Fibroblast of skin of left quadriceps (primary cell): ENCODE measurements at regions not wholly inside any gene's neighbourhood (a gene's known extent, or its start where the extent isn't known, plus 50 kb on each side); places are given as distances from the start of the nearest gene placed in this dataset.
"Not testable (repeated sequence)": the region's sequence is repeated elsewhere in the genome, so short reads cannot be mapped to it uniquely, and the experiment has no call there.

ENCODE experiments used
- DNase-seq, 2 experiments: peaks; one replicate each; pipeline ENCODE4 v3.0.0-alpha.2; 2013; ENCODE audit warnings: low read depth in 2 of 2

DNA sequence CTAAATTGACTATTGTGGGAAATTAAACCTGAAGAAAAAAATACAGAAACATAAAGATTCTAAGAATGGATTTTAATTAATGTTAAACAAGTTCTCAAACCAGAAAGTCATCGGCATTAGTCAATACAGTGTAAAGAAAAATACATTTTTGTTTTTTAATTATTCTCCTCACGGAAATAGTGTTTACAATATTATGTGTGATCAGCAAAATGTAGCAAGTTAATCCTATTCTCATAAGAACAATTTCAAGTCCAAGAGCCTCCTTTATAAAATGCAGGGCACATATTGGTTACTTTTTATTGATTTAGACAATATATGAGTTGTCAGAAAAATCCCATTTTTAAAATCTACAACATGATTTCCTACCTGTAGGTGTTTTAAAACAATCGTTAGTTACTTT, 158.0 kb upstream of the MGAT4C start:
- DNase-seq: no peak

DNA sequence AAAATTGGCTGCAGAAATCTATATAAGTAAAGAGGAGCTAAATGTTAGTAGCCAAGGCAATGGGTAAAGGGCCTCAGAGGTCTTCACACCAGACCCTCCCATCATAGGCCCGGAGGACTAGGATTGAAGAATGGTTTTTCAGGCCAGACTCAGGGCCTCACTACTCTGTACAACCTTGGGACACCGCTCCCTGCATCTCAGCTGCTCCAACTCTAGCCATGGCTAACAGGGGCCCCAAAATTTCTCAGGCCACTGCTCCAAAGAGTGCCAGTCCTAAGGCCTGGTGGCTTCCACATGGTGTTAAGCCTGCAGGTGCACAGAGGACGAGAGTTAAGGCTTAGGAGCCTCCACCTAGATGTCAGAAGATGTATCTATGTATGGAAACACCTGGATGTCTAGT, 155.5 kb upstream of the MGAT4C start:
- DNase-seq: no peak

DNA sequence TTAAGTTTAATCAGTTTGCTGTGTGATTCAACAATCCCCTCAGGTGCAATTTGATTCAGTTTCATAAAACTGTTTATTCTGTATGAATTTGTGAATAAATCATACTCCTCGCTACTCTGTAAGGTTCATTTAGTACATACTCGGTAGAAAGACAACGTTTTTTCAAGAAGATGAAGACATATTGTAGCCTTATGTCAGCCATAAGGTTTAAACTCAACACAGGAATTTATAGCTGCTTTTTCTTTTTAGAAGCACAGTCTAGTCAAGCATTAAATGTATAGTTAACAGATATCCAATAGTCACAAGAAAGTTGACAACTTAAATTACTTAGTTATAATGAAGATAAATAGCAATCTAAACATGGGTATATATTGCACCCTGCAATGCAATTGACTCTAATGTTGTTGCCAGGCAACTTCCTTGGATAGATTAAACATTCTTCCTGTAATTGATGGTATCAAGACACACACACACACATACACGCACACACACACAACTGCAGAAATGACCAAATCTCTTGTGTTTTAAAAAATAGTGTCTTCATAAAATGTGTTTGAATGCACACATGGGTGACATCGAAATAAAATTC, 151.5 kb upstream of the MGAT4C start:
- DNase-seq: no peak

DNA sequence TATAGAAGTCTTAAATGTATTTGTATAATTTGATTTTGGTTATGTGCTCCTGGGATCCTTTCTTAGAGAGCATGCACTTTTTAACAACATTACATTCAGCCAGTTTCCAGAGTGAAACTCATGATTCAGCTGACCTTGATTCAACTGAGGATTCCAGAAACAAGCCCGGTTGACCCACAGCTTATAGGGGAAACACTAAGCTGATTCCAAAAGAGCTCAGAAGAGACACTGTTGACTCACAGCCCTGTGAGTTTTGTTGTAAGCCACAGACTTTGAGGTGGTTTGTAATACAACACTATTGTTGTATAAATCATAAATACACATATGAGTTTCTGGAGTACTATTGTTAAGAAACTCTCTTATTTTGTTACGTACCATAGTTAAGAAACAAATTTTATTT, 133.8 kb upstream of the MGAT4C start:
- DNase-seq: peak in 1 of 2 experiments; percentile 5

DNA sequence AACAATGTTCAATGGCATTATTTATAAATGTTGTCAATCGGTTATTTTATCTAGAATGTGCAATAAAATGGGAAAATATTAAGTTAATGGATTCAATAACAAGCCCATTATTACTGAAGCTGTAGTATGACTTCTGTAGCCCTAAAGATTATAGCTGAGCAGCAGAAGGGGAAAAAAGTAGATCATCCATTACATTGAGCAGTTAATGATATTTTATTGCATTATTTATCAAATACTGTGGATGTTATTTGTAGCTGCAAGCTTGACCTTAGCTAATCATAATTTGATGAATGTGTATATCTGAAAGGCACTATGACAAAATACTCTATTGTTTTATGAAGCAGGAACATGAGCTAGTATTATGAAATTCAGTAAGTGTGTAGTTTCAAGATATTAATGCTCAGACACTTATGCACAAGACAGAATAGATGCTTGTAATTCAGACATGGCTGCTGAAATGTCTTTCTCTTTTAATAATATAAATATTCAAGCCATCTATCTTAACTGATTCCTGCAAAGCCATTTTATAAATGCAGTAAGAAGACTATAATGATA, 131.5 kb upstream of the MGAT4C start:
- DNase-seq: no peak

DNA sequence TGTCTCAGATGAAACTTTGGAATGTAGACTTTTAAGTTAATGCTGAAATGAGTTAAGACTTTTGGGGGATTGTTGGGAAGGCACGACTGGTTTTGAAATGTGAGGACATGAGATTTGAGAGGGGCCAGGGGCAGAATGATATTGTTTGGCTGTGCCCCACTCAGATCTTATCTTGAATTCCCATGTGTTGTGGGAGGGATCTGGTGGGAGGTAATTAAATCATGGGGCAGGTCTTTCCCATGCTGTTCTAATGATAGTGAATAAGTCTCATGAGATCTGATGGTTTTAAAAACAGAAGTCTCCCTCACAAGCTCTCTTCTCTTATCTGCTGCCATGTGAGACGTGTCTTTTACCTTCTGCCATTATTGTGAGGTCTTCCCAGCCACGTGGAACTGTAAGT, 127.6 kb upstream of the MGAT4C start:
- DNase-seq: not testable (repeated sequence)

DNA sequence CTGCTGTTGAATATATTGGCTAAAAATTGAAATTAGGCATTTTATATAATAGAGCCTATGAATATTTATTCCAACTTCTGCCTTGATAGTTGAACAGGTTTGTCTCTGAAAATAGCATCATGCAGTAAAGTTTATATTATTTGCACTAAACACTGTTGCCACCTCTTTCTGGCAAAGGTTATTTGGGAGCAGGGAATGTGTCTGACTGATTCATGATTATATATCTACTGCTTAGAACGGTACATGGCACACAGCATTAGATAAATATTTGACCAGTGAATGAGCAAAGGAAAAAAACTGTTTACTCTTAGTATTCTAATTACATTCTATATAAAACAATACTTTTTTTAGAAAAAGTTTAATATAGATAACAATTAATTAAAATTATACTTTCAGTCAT, 123.1 kb upstream of the MGAT4C start:
- no peak for DNase-seq

DNA sequence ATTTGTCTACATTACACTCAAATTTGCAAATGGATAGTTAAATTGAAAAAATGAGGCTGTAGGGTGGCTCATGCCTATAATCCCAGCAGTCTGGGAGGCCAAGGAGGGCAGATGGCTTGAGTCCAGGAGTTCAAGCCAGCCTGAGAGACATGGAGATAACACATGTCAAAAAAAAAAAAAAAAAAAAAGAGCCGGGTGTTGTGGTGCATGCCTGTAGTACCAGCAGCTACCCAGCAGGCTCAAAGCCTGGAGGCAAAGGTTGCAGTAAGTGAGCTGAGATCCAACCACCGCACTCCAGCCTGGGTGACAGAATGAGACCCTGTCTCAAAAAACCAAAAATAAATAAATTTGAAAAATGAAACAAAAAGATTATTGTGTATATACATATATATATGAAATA, 119.9 kb upstream of the MGAT4C start:
- DNase-seq: no peak

DNA sequence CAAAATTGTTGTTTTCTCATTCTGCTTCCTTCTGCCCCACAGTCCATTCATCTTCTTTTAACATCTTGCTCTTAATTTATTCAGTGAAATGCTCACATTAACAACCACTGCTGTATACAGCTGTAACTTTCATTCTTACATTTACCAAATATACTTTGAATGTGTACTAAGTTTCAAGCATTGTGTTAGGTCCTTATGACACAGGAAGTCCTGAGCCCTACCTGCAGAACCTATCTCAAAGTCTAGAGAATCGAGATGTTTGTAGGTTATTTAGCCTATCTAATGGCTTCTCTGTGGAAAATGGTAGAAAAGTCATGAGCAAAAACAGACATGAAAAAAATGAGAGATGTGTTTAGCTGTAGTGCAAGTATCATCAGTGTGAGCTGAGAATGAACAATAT, 117.6 kb upstream of the MGAT4C start:
- no peak for DNase-seq

DNA sequence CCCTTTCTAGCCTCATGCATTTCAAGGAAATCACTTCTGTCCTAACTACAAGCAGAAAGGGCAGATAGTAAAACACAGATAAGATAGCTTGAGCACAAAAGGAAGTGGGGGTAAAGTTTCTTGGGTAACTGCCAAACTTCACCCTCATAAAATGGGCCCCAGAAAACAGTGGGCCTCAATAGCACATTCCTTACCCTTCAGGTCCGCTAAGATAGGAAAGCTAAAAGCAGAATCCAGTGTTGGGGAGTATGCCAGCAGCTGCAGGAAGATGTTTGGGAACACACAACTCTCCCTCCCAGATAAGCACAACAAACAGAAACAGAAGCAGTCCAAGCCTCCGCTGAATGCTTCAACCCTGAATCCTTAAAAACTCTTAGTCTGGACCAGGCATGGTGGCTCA, 110.9 kb upstream of the MGAT4C start:
- DNase-seq: no peak

DNA sequence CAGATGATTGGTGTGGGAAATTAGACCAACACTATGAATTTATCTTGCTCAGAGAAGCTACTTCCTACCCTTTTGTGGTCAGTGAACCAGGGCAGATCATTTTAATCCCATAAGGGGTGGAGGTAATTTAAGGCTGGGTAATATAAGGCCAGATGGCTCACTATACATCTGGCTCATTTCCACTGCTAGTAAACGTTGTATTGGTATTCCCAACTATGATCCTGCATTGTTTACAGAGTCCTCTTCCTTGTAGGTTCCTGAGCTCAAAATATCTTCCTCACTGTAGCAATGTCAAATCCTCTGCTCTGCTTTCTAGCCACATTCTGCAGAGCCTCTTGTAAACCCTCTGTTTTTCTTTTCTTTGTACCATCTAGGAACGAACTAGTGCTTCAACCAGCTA, 93.0 kb upstream of the MGAT4C start:
- no peak for DNase-seq

DNA sequence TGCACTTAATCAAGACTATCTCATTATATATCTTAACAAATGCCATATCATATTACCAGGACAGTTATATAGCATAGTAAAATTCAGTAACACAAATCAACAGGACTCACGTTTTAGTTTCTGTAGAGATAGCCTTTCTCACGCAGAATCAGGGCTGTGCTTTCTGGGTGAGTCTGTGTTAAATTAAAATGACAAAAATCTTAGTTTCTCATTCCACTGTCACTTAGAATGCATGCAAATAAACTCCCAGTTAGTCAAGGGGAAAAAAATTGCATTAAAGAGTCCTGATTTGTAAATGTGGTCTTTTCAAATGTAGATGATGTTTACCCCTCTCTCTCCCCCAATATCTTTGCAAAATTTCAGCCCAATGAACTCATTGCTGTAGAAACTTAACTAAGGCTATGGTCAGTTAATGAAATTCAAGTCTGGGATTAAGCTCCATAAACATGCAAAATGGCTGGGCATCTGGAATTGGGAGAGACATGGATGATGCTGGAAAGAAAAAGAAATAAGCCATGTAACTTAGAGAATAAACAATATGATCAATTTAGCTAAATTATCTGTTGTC, 77.8 kb upstream of the MGAT4C start:
- DNase-seq: no peak

DNA sequence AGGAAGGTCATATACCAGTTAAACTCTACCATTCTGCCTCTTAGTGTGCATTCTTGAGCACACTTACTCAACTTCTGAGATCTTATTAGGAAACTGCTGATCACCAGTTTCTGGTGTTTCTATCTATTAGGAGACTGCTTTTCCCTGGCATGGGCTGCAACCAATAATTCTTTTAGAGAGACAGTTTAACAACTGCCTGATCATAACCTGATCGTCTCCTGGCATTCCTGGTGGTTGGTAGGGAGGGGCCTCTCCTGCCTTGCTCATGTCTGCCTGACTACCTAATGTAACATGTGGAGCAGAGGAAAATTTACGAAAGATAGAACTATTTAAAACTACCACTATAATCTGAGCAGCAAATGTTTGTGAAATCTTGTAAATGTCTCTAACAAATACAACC, 75.3 kb upstream of the MGAT4C start:
- no peak for DNase-seq

DNA sequence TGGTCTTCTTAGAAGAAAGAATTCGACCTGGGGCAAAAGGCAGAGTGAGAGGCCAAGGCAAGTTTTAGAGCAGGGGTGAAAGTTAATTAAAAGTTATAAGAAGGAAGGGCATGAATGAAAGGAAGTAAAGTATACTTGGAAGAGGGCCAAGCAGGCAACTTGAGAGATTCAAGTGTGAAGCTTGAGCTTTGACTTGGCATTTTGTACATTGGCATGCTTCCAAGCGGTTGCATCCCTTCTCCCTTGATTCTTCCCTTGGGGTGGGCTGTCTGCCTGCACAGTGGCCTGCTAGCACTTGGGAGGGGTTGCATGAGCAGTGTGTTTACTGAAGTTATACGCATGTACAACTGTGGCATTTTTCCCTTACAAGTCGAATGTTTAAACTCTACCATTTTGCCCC, 74.8 kb upstream of the MGAT4C start:
- no peak for DNase-seq

DNA sequence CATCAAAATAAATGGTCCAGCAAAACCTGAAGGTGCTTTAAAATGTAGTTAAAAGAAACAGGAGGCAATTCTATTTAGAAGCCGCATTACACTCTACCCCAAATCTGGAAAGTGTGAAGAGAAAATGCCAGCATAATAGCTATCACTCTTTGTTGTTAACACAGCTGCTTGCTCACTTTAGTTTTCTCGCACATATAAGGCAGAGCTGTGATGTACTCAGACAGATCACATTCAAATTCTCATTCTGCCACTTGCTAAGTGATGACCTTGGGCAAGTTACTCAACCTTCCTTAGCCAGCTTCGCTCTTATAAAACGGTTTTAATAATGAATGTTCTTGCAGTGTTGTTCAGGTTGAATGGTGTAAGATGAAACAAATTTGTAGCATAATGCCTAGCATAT, 56.0 kb upstream of the MGAT4C start:
- no peak for DNase-seq
